ENCODE measurements at regions not wholly inside any gene's neighbourhood (a gene's known extent, or its start where the extent isn't known, plus 50 kb on each side); places are given as distances from the start of the nearest gene placed in this dataset.

GRCh38 chrX:69221239-69222102 is 56.2 kb upstream of the PJA1 start:
- DNase-seq: no peak

DNA sequence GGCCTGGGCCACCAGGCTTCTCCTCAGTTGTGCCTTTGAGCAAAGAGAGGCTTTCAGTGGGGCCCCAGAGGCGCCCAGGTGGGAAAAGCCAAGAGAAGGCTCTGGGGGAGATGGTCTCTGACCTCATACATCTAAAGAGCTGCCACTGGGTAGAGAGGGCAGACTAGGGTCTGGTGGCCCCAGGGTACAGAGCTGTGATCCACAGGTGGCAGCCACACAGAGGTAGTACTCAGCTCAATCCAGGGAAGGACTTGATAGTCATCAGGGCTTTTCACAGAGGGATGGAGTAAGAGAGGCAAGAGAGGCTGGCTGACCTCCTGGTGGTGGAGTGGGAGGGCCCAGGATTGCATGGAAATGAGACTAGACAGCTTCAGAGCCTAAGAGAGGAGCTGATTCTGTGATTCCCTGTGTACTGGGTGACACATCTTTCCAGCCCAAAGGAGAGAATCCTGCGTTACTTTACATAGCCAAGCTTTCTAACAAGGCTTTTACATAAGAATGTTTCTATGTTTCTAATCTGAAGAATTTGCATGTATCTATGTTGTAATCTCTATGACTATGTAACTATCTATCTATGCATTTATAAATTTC is 53.2 kb upstream of the PJA1 start:
- no peak for DNase-seq

DNA sequence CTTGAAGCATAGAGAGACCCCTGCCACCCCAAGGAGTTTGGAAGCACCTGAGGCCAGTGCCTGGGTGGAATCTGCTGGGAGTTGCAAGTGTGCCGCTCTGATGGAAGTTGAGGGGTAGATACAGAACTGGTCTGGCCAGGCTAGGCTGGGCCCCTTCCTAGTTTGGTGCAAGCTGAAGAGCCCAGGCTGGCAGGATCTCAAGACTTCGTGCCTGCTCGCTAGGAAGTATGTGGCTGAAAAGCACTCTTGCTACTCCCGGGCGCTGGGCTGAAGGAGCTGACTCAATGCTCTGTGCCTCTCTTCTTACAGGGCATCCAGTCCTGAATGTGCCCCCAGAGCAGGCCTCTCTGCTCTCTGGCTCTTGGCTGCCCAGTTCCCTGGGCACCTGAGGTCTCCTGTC is 51.7 kb upstream of the PJA1 start:
- DNase-seq: no peak

- no peak for DNase-seq
These were observed 51.2 kb upstream of the PJA1 start for GRCh38 chrX:69216446-69216845.

- DNase-seq: no peak
These were observed 50.1 kb upstream of the PJA1 start for GRCh38 chrX:69215161-69215875.

Data from NCI-H2029 treated with DMSO at 0.1 percent for 48 hours (cell line).